Activated naive CD8-positive, alpha-beta T cell treated with anti-CD3 and anti-CD28 coated beads for 36 hours (primary cell): ENCODE measurements at regions not wholly inside any gene's neighbourhood (a gene's known extent, or its start where the extent isn't known, plus 50 kb on each side); places are given as distances from the start of the nearest gene placed in this dataset.

Experiments used
- DNase-seq: peaks from one replicate; pipeline ENCODE4 v3.0.0; 2021
- H3K27ac Mint-ChIP-seq: one replicate; pipeline ENCODE4 v1.8.0; 2022; ENCODE audit warnings: mild to moderate bottlenecking, moderate library complexity, mixed read lengths
- H3K27me3 Mint-ChIP-seq: one replicate; pipeline ENCODE4 v1.8.0; 2022; ENCODE audit warnings: mild to moderate bottlenecking, mixed read lengths
- H3K36me3 Mint-ChIP-seq: one replicate; pipeline ENCODE4 v1.8.0; 2021; ENCODE audit warnings: mild to moderate bottlenecking, mixed read lengths
- H3K4me1 Mint-ChIP-seq: one replicate; pipeline ENCODE4 v1.8.0; 2021; ENCODE audit warnings: mixed read lengths
- H3K4me3 Mint-ChIP-seq: one replicate; pipeline ENCODE4 v1.8.0; 2022; ENCODE audit warnings: mild to moderate bottlenecking, moderate library complexity, mixed read lengths
- H3K9me3 Mint-ChIP-seq: one replicate; pipeline ENCODE4 v1.8.0; 2022; ENCODE audit warnings: mixed read lengths

DNA sequence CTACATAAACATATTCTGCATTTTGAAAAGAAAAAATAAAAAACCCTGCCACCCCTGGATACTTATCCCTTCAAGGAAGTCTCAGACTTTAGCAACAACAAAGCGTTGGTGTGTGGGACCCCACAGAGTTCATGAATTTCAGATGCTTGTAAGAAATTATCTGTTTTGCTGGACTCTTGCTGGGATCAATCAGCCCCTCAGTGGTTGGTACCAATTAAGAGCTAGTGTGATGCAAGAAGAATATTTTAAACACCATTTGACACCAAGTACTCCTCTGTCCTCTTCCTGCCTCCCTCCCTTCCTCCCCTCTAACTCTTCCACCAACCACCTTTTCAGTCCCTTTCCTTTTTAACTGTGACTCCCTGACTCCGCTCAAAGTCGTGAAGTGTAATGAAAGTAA lies 51.5 kb downstream of the SST start:
- H3K27me3 Mint-ChIP-seq, result peaks cover 3% of the 10 kb centered on the region
- H3K27ac Mint-ChIP-seq, result no peak overlapping the region
- no peak overlapping the region for H3K4me3 Mint-ChIP-seq
- no peaks in the 10 kb centered on the region for H3K36me3 Mint-ChIP-seq
- H3K4me1 Mint-ChIP-seq, result peaks cover 2% of the 10 kb centered on the region
- no peak for DNase-seq
- no peaks in the 10 kb centered on the region for H3K9me3 Mint-ChIP-seq

DNA sequence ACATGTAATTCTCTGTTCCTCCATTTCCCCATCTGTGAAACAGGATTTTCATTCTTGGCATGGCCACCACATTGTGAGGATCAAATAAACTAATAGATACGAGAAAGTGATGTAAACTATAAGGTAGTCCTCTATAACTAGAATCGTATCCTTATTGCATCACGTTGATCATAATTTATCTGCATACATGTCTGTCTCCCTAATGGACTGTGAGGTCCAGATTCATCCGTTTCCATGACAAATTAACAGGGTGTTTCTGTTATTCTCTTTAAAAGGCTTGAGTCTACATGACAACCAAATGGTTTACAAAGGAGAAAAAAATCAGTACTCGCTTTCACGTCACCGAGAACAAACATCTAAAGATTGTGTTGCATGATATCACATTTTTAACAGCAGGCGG lies 53.0 kb downstream of the SST start:
- peaks cover 2% of the 10 kb centered on the region for H3K4me1 Mint-ChIP-seq
- no peaks in the 10 kb centered on the region for H3K9me3 Mint-ChIP-seq
- no peak overlapping the region for H3K4me3 Mint-ChIP-seq
- H3K27me3 Mint-ChIP-seq, result peaks cover under 1% of the 10 kb centered on the region
- no peak overlapping the region for H3K27ac Mint-ChIP-seq
- no peak for DNase-seq
- H3K36me3 Mint-ChIP-seq, result no peaks in the 10 kb centered on the region

DNA sequence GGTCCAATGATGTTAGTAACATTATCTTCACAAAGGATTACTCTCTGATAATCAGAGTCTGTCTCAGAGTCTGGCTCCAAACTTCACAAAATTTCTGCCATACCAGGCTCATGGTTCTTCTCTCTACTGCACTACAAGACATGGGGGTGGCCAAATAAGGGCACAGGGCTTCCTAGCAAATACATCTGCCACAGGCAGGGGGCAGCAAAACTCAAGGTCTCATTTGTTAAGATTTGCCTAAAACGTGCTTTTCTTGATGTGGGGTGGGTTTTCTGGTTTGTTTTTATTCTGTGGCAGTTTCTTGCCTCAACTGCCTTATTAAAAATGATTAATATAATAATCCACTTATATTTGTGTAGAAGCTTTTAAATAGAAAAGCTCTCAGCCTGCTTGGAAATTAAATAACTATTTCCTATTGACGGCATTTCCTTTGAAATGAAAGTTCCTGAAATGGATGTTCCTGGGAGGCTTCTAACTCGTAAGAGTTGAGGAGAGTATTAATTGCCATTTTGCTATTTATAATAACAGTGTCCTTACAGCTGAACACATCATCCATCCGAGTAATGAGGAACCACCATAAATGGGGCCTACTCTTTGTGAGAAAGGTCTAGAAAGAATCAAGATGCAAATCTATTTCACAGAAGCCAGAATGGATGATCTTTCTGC lies 53.8 kb downstream of the SST start:
- peaks cover 2% of the 10 kb centered on the region for H3K4me1 Mint-ChIP-seq
- peak; percentile 53 for DNase-seq
- H3K9me3 Mint-ChIP-seq, result no peaks in the 10 kb centered on the region
- H3K4me3 Mint-ChIP-seq, result no peak overlapping the region
- H3K36me3 Mint-ChIP-seq, result no peaks in the 10 kb centered on the region
- peaks cover 4% of the 10 kb centered on the region for H3K27me3 Mint-ChIP-seq
- H3K27ac Mint-ChIP-seq, result no peak overlapping the region

DNA sequence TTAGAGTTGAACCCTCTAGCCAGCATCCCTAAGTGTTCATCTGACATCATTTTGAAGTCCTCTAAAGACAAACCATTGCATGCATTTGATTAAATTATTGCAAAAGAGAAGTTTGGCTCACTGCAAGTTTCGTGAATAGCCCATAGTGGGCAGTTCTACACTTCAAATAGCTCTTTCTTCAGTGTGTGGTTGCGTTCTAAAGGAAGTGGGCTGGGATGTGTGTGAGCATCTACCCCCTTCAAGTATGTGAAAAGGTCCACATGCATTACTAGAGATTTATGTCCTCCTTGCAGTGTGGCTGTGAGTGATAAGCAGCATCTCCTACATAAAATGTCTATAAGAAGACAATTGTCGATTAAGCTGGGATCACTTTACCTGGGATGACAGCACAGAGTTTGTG lies 54.6 kb downstream of the SST start:
- Mint-ChIP-seq H3K27me3 (peaks cover 9% of the 10 kb centered on the region), H3K27ac (no peak overlapping the region), H3K36me3 (no peaks in the 10 kb centered on the region), H3K4me3 (no peak overlapping the region), H3K9me3 (no peaks in the 10 kb centered on the region), H3K4me1 (peaks cover 2% of the 10 kb centered on the region)
- no peak for DNase-seq

DNA sequence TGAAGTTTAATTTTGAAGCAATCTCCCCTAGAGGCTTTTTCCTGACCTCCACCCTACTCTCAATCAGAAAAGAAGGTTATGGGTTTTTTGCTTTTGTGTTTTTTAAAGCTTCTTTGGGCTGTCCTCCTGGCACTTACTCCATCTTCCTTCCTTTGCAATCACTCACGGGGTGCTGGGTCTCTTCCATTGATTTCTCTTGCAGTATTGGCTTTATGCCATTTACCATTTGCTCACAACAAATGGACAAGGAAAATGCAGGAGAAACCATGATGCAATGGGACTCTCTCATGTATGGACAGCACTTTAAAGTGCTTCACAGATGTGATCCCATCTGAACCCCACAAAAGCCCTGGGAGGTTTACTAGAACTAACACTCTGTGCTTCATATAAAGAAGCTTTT lies 57.5 kb downstream of the SST start:
- H3K27ac Mint-ChIP-seq, result no peak overlapping the region

DNA sequence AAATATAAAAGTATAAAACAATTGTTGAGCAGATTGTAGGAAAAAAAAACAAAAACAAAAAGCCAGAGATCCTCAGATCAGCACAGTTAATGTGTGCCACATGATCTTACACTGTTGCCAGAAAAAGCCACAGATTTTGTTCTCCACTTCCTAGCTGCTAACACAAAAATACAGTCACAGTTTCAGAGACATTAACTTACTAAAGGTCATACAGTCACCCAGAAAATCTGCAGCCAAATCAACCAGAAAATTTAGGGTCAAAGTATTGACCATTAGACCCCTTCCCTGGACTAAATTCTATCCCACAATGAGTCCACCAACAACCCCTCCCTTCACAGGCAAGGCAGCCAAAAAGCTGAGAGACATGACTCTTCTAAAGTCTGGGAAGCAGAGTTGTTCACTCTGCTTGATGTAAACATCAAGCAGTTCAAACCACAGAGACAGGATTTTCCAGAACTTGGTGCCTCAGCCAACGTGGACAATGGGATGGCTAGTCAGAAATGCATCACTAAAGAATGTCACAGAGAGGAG lies 59.1 kb downstream of the SST start:
- H3K4me3 Mint-ChIP-seq, result no peak overlapping the region
- peaks cover 2% of the 10 kb centered on the region for H3K4me1 Mint-ChIP-seq
- H3K36me3 Mint-ChIP-seq, result no peaks in the 10 kb centered on the region
- peaks cover 49% of the 10 kb centered on the region for H3K27me3 Mint-ChIP-seq
- no peak for DNase-seq
- no peak overlapping the region for H3K27ac Mint-ChIP-seq
- no peaks in the 10 kb centered on the region for H3K9me3 Mint-ChIP-seq

More for the DNA sequence above, 57.5 kb downstream of the SST start:
- H3K4me1 Mint-ChIP-seq, result peaks cover 2% of the 10 kb centered on the region
- no peak overlapping the region for H3K4me3 Mint-ChIP-seq
- no peaks in the 10 kb centered on the region for H3K9me3 Mint-ChIP-seq
- DNase-seq, result no peak
- H3K27me3 Mint-ChIP-seq, result peaks cover 33% of the 10 kb centered on the region
- H3K36me3 Mint-ChIP-seq, result no peaks in the 10 kb centered on the region

DNA sequence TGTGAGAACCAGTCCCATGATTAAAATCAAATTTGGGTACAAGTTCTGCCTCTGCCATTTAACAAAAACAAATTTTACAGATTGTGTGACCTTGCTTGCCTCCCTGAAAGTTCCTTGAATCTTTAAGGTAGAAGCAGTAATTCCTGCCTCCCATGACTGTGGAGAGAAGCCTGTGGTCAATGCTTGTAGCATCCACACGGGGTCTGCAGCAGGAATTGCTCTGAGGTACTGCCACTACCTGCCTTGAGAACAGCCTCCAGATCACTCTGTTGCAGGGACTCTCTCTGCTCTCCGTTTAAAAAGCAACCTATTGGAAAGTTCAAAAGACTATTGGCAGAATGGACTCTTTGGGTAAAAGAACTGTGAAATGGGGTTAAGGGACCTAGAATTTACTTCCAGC lies 75.9 kb downstream of the SST start:
- Mint-ChIP-seq H3K4me3 (no peak overlapping the region), H3K4me1 (no peaks in the 10 kb centered on the region), H3K27ac (no peak overlapping the region), H3K9me3 (no peaks in the 10 kb centered on the region), H3K36me3 (no peaks in the 10 kb centered on the region), H3K27me3 (peaks cover 55% of the 10 kb centered on the region)
- no peak for DNase-seq

DNA sequence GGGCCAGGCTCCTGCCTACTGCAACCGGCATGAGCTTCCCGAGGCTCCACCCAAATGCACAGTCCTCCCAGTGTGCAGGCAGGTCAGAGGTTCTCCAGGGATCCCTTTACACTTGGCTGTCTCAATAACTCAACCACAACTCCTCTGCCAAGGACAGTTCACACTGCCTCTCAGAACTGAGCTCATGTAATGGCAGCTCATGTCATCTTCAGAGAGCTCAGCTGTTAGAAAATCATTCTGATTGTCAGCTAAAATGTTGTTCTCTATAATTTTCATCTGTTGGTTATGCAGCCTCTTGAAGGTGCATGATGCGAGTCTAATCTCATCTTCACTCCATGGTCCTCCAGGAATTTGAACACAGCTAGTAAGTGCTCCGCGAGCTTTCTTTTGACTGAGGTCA lies 76.7 kb downstream of the SST start:
- Mint-ChIP-seq H3K9me3 (no peaks in the 10 kb centered on the region), H3K4me1 (no peaks in the 10 kb centered on the region), H3K27ac (no peak overlapping the region), H3K36me3 (no peaks in the 10 kb centered on the region), H3K4me3 (no peak overlapping the region), H3K27me3 (peaks cover 51% of the 10 kb centered on the region)
- DNase-seq, result no peak

DNA sequence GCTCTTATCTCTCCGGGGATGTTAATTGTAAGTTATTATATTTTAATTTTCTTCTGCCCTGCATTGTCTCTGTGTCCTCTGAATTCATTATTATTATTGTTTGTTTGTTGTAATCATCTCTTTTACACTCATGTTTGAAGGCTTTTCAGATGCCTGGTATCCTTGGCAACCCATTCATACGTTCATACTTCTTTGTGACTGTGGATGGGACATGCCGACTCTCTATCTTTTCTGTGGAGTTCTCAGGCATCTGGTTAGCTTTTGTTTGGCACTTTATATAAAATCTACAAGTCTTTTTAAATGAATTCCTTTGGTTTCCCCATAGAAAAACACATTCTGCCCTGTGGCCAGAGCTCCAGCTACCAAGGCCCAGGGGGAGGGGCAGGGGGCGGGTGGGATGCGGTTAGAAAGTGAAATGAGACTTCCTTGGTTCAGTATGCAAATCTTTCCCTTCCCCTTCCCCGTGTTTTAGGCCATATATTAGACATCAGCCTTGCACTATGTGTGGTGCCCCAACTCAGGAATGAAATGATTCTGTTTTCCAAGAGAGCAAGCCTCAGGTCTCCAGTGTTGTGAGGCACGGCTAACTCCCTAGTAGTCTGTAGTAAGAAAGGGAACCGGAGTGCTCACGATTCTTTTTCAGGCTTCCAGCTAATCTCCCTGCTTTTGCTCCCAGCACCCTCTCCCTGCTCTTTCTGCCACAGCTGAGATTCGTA lies 79.2 kb downstream of the SST start:
- no peak overlapping the region for H3K4me3 Mint-ChIP-seq
- no peaks in the 10 kb centered on the region for H3K9me3 Mint-ChIP-seq
- no peak overlapping the region for H3K27ac Mint-ChIP-seq
- H3K36me3 Mint-ChIP-seq, result no peaks in the 10 kb centered on the region
- DNase-seq, result no peak
- H3K4me1 Mint-ChIP-seq, result no peaks in the 10 kb centered on the region
- H3K27me3 Mint-ChIP-seq, result peaks cover 43% of the 10 kb centered on the region

DNA sequence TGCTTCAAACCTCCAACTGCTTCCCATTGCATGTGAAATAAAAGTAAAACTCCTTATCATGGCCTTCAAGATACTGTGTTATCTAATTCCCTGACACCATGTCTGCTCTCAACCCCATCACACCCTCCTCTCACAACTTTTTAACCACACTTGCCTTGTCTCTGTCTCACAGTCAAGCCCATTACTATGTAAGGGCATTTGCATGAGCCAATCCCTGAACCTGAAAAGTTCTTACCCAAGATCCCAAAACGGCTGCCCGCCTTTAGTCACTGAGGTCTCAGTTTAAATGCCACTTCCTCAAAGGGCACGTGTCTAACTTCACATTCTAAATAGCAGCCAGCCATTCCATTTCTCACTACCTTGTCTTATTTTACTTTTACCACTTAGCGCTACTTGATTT lies 83.1 kb downstream of the SST start:
- H3K9me3 Mint-ChIP-seq, result no peaks in the 10 kb centered on the region
- no peak overlapping the region for H3K27ac Mint-ChIP-seq
- peaks cover 42% of the 10 kb centered on the region for H3K27me3 Mint-ChIP-seq
- no peaks in the 10 kb centered on the region for H3K4me1 Mint-ChIP-seq
- no peak overlapping the region for H3K4me3 Mint-ChIP-seq
- H3K36me3 Mint-ChIP-seq, result no peaks in the 10 kb centered on the region
- DNase-seq, result no peak

DNA sequence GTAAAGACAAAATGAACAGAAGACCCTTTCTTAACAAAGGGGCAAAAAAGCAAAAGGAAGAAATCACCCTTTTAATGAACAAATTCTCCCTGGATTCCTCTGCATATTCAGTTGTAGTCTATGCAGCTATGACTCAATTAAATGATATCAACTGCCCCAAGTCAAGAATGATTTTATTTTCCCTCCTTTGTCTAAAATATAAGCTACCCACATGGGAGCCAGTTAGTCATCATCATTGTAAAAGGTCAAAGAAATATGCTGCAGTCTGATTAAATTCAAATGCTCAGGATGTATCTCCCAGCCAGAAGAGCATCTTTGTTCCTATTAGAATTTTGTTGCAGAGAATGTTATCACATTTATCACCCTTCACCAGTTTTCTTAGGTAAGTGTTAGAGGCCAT lies 84.0 kb downstream of the SST start:
- no peak overlapping the region for H3K27ac Mint-ChIP-seq
- no peaks in the 10 kb centered on the region for H3K36me3 Mint-ChIP-seq
- peaks cover under 1% of the 10 kb centered on the region for H3K9me3 Mint-ChIP-seq
- peaks cover 39% of the 10 kb centered on the region for H3K27me3 Mint-ChIP-seq
- DNase-seq, result no peak
- no peaks in the 10 kb centered on the region for H3K4me1 Mint-ChIP-seq
- no peak overlapping the region for H3K4me3 Mint-ChIP-seq

DNA sequence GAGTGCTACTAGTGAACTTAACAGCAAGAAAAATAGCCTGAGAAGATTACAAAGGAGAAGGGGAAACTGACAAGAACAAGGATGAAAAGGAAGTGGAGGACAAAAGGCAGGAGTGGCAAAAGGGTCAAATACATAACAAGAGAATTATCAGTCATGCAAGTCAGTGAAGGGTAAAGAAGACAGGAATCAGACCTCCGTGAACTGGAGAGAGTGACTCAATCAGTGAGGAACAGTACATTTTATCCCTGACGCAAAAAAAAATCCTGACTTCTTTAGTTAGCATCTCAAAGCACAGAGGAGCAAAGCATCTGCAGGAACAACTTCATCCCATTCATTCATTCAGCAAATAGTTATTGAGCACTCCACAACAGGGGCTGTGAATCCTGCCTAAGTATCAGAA lies 97.8 kb downstream of the SST start:
- peaks cover 14% of the 10 kb centered on the region for H3K27me3 Mint-ChIP-seq
- H3K27ac Mint-ChIP-seq, result no peak overlapping the region

DNA sequence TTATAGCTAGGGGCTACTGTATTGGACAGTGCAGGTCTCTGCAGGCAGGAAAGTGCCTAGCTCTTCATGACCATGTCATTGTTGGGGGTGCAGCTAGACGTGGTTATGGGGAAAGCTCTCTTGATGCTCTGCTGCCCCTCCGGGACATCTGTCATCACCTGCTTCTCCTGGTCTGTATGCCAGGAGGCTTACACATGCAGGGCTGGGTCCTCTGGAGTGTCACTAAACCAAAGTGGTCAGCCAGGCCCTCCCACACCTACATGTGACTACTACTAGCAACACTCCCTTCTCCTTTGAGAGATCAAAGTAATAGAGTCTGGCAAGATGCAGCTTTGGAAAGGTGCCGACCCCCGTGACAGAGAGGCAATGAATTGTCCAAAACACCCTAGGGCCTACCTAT lies 98.5 kb downstream of the SST start:
- H3K9me3 Mint-ChIP-seq, result no peaks in the 10 kb centered on the region
- H3K27me3 Mint-ChIP-seq, result peaks cover 14% of the 10 kb centered on the region
- no peaks in the 10 kb centered on the region for H3K4me1 Mint-ChIP-seq
- no peak for DNase-seq
- H3K4me3 Mint-ChIP-seq, result no peak overlapping the region
- H3K36me3 Mint-ChIP-seq, result no peaks in the 10 kb centered on the region
- no peak overlapping the region for H3K27ac Mint-ChIP-seq

More for the DNA sequence above, 97.8 kb downstream of the SST start:
- no peak for DNase-seq
- Mint-ChIP-seq H3K36me3 (no peaks in the 10 kb centered on the region), H3K4me3 (no peak overlapping the region), H3K4me1 (no peaks in the 10 kb centered on the region), H3K9me3 (no peaks in the 10 kb centered on the region)

DNA sequence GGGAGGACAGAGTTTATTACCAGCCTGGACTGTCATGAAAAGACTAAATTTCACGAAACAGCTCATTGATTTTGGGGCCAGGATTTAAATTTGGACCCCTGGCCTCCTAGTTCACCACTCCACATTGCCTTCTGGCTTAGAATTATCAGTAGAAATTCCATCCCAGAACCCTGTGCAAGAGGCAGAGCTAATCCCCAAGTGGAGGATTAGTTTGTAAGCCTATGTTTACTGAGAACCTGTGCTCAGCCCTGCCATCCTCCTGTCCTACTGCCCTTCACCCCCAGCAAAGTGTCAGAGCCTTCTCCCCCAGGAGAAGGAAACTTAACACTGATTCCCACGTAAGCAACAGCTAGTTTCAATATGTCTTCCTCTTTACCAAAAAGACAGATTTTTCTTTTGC lies 99.4 kb downstream of the SST start:
- no peak overlapping the region for H3K27ac Mint-ChIP-seq
- H3K27me3 Mint-ChIP-seq, result peaks cover 14% of the 10 kb centered on the region
- DNase-seq, result no peak
- no peaks in the 10 kb centered on the region for H3K4me1 Mint-ChIP-seq
- no peak overlapping the region for H3K4me3 Mint-ChIP-seq
- no peaks in the 10 kb centered on the region for H3K9me3 Mint-ChIP-seq
- H3K36me3 Mint-ChIP-seq, result no peaks in the 10 kb centered on the region

DNA sequence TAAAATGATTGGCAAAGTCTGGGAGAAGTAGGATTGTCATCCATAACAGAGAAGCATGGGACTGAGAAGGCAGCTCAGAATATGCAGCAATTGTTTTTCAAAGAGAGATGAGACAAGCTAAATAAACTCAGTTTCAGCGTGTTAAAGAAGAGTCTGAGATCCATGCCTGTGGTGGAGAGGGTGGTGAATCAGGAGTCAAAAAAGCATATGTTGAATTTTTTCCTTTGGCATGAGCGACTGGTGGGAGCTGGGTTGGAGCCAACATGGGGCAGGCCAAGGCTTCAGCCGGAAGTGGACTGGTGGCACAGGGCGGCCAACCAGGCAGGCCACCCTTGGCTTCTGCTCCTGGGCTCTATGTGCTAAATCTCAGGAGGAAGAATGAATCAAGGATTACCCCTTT lies 102.0 kb downstream of the SST start:
- no peaks in the 10 kb centered on the region for H3K9me3 Mint-ChIP-seq
- H3K4me3 Mint-ChIP-seq, result no peak overlapping the region
- no peaks in the 10 kb centered on the region for H3K36me3 Mint-ChIP-seq
- no peaks in the 10 kb centered on the region for H3K4me1 Mint-ChIP-seq
- H3K27ac Mint-ChIP-seq, result no peak overlapping the region
- H3K27me3 Mint-ChIP-seq, result peaks cover 24% of the 10 kb centered on the region
- no peak for DNase-seq

DNA sequence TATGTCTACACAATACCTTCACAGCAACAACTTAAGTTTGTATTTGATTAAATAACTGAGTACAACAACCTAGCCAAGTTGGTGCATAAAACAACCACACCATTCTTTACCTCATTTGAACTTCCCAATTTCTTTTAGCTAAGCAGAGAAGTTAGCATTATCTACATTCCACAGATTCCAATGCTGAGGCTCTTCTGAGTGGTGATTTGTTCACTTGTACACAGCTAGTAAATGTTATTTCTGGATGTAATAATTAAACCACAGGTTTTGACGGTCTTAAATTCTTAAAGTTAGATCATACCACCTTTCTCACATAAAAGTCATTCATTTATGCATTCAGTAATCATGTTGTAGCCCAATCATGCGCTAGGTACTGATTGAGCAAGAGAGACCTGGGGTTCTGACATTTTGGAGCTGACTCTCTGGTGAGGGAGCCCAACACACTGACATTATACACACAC lies 102.5 kb downstream of the SST start:
- Mint-ChIP-seq H3K36me3 (no peaks in the 10 kb centered on the region), H3K27ac (no peak overlapping the region), H3K4me3 (no peak overlapping the region), H3K4me1 (no peaks in the 10 kb centered on the region), H3K9me3 (no peaks in the 10 kb centered on the region), H3K27me3 (peaks cover 24% of the 10 kb centered on the region)
- DNase-seq, result no peak
